ENCODE measurements at regions not wholly inside any gene's neighbourhood (a gene's known extent, or its start where the extent isn't known, plus 50 kb on each side); places are given as distances from the start of the nearest gene placed in this dataset.

DNA sequence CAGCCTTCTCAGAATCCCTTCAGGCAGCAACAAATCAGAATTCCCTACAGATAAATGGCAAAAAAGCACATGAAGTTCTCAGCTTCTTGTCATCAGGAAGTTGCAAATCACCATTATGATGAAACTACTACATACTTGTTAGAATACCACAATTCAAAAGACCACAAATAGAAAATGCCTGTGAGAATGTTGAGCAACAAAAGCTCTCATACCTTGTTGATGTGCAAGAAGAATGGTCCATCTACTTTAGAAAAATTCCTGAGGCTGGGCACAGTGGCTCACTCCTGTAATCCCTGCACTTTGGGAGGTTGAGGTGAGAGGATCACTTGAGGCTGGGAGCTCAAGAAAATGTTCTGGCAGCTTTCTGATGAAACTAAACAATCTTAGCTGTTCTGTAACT is 278.1 kb downstream of the ICE1 start:
- TF ChIP-seq CTCF (conservative IDR thresholded peaks at IDR 0.05; ENCODE audit: low read depth, low read length) (no peak), EZH2 (IDR thresholded peaks at IDR 0.05; ENCODE audit: borderline replicate concordance, low read depth, low read length, poor library complexity, severe bottlenecking) (no peak)
